ENCODE measurements at regions not wholly inside any gene's neighbourhood (a gene's known extent, or its start where the extent isn't known, plus 50 kb on each side); places are given as distances from the start of the nearest gene placed in this dataset.

- no peak for DNase-seq
These were observed 185.1 kb upstream of the SYT13 start for GRCh38 chr11:45471266-45471665.

- DNase-seq = no peak
These were observed 184.6 kb upstream of the SYT13 start for GRCh38 chr11:45470794-45471167.

GRCh38 chr11:45470151-45470793 is 184.1 kb upstream of the SYT13 start:
- no peak for DNase-seq

GRCh38 chr11:45468267-45468856 is 182.2 kb upstream of the SYT13 start:
- no peak for DNase-seq

- DNase-seq = no peak
These were observed 177.4 kb upstream of the SYT13 start for GRCh38 chr11:45463541-45463940.

- no peak for DNase-seq
These were observed 175.4 kb upstream of the SYT13 start for GRCh38 chr11:45461514-45461913.

- no peak for DNase-seq
These were observed 173.3 kb upstream of the SYT13 start for GRCh38 chr11:45459491-45459890.

- no peak for DNase-seq
These were observed 172.1 kb upstream of the SYT13 start for GRCh38 chr11:45458269-45458668.

GRCh38 chr11:45457649-45458048 is 171.5 kb upstream of the SYT13 start:
- DNase-seq = no peak

- DNase-seq = no peak
These were observed 170.5 kb upstream of the SYT13 start for GRCh38 chr11:45456686-45457085.

GRCh38 chr11:45455536-45455935 is 169.4 kb upstream of the SYT13 start:
- DNase-seq = no peak

GRCh38 chr11:45454917-45455401 is 168.8 kb upstream of the SYT13 start:
- DNase-seq = no peak

- no peak for DNase-seq
These were observed 167.6 kb upstream of the SYT13 start for GRCh38 chr11:45453721-45454120.

GRCh38 chr11:45451766-45452440 is 165.8 kb upstream of the SYT13 start:
- no peak for DNase-seq

- DNase-seq = no peak
These were observed 164.0 kb upstream of the SYT13 start for GRCh38 chr11:45450189-45450588.

- no peak for DNase-seq
These were observed 163.0 kb upstream of the SYT13 start for GRCh38 chr11:45449036-45449601.

GRCh38 chr11:45448561-45448960 is 162.4 kb upstream of the SYT13 start:
- DNase-seq = no peak

GRCh38 chr11:45446998-45447397 is 160.9 kb upstream of the SYT13 start:
- DNase-seq = no peak

GRCh38 chr11:45446434-45446833 is 160.3 kb upstream of the SYT13 start:
- DNase-seq = no peak

GRCh38 chr11:45444796-45445195 is 158.7 kb upstream of the SYT13 start:
- no peak for DNase-seq

- DNase-seq = no peak
These were observed 154.0 kb upstream of the SYT13 start for GRCh38 chr11:45440111-45440510.

GRCh38 chr11:45436966-45437365 is 150.8 kb upstream of the SYT13 start:
- DNase-seq = no peak

GRCh38 chr11:45436118-45436517 is 150.0 kb upstream of the SYT13 start:
- DNase-seq = no peak

GRCh38 chr11:45435706-45436105 is 149.6 kb upstream of the SYT13 start:
- no peak for DNase-seq

Data from NCI-H748 treated with DMSO at 0.1 percent for 48 hours (cell line).